K562 (cell line): ENCODE measurements at regions not wholly inside any gene's neighbourhood (a gene's known extent, or its start where the extent isn't known, plus 50 kb on each side); places are given as distances from the start of the nearest gene placed in this dataset.

Source experiments
- ATAC-seq: fragments of 200-7000 bp; cut with Tn5 transposase; 3 replicates; pipeline ENCODE4 v1.9.1; 2020; ENCODE audit warnings: moderate library complexity
- BruUV-seq: library from RNA; stranded (reverse); fragments of 400-500 nt; replicated peaks from 2 replicates; lab custom pipeline; 2021; lab: Mats Ljungman, UMichigan
- CTCF ChIA-PET: fragments of 300-600 bp; formaldehyde crosslinking; extraction: SDS; loops from one replicate; lab custom pipeline; 2021; ENCODE audit warnings: low intra/inter-chr PET ratio; lab: Yijun Ruan, JAX
- POLR2A ChIA-PET: fragments of 300-600, 350-650 bp; sonication (Branson Sonifier 250); formaldehyde crosslinking; extraction: SDS; loops from one replicate; lab custom pipeline; 2021; ENCODE audit warnings: antibody characterized with exemption, inconsistent platforms; lab: Yijun Ruan, JAX
- DNase-seq, 4 experiments: peaks; one replicate each; pipeline versions ENCODE4 v3.0.0 to v3.0.0-alpha.2; 2011 to 2018; ENCODE audit warnings: low spot score in 3 of 4, mixed read lengths in 3 of 4; ENCODE audit errors: extremely low read depth in 1 of 4
- FAIRE-seq: peaks from 2 replicates; lab custom pipeline; 2011; peaks lifted over from hg19 to GRCh38; lab: Jason Lieb, UNC
- H2AFZ ChIP-seq: 2 replicates; pipeline ENCODE4 v1.6.0; 2011; ENCODE audit warnings: low read depth, low read length, control low read depth, inconsistent platforms
- H3K27ac ChIP-seq: fragments of 200-600 bp; 3 replicates; pipeline ENCODE4 v1.8.0; 2011; ENCODE audit warnings: low read depth, mild to moderate bottlenecking, control low read depth, inconsistent platforms, low read length, moderate library complexity, mixed read lengths; ENCODE audit errors: extremely low read depth
- H3K27me3 ChIP-seq, 2 experiments: fragments of 300-600 bp in 1 of 2; 2 replicates in 1 of 2; 3 replicates in 1 of 2; pipeline versions ENCODE4 v1.6.0 to v1.8.0; 2011; ENCODE audit warnings: inconsistent platforms in 2 of 2, low read length in 2 of 2, mild to moderate bottlenecking in 1 of 2, mixed read lengths in 1 of 2, moderate library complexity in 1 of 2; ENCODE audit not compliant: control insufficient read depth in 2 of 2, insufficient read depth in 2 of 2
- H3K36me3 ChIP-seq: fragments of 300-600 bp; 3 replicates; pipeline ENCODE4 v1.8.0; 2011; ENCODE audit warnings: mild to moderate bottlenecking, low read length, inconsistent platforms; ENCODE audit not compliant: control insufficient read depth, insufficient read depth
- H3K4me1 ChIP-seq, 2 experiments: fragments of 200-600 bp in 1 of 2; replicated peaks in 1 of 2; 2 replicates in 1 of 2; 3 replicates in 1 of 2; pipeline versions ENCODE4 v1.5.1 to v1.8.0; 2011; ENCODE audit warnings: inconsistent platforms in 2 of 2, low read length in 2 of 2, mild to moderate bottlenecking in 1 of 2, mixed read lengths in 1 of 2, moderate library complexity in 1 of 2; ENCODE audit not compliant: control insufficient read depth in 2 of 2, insufficient read depth in 2 of 2
- H3K4me2 ChIP-seq: 2 replicates; pipeline ENCODE4 v1.6.1; 2011; ENCODE audit warnings: low read length, control low read depth, inconsistent platforms, mixed read lengths; ENCODE audit not compliant: insufficient read depth
- H3K4me3 ChIP-seq: fragments of 200-600 bp; sonication (generic), shearing (Covaris generic); 2 replicates; pipeline ENCODE4 v1.5.1; 2016; ENCODE audit warnings: control low read depth, inconsistent platforms
- H3K79me2 ChIP-seq: fragments of 200-600 bp; 3 replicates; pipeline ENCODE4 v1.8.0; 2011; ENCODE audit warnings: low read length, inconsistent platforms; ENCODE audit not compliant: control insufficient read depth, insufficient read depth
- H3K9ac ChIP-seq, 2 experiments: 2 replicates each; pipeline versions ENCODE4 v1.6.0 to v1.6.1; 2011; ENCODE audit warnings: low read depth in 2 of 2, low read length in 2 of 2, control low read depth in 1 of 2, inconsistent platforms in 1 of 2, mild to moderate bottlenecking in 1 of 2, mixed read lengths in 1 of 2; ENCODE audit not compliant: insufficient read depth in 1 of 2
- H3K9me1 ChIP-seq: one replicate; pipeline ENCODE4 v1.6.0; 2011; ENCODE audit warnings: inconsistent platforms, mild to moderate bottlenecking, low read length, moderate library complexity; ENCODE audit not compliant: control insufficient read depth, insufficient read depth
- H3K9me3 ChIP-seq: replicated peaks from 2 replicates; pipeline ENCODE4 v1.5.1; 2011; ENCODE audit warnings: low read depth, low read length, inconsistent platforms; ENCODE audit not compliant: control insufficient read depth, insufficient read depth
- H4K20me1 ChIP-seq: replicated peaks from 2 replicates; pipeline ENCODE4 v1.6.1; 2011; ENCODE audit warnings: low read length, inconsistent platforms, mixed read lengths; ENCODE audit not compliant: control insufficient read depth, insufficient read depth
- BCL6 ChIP-seq: fragments of 250-450 bp; sonication (Bioruptor Pico); IDR thresholded peaks from 2 replicates; pipeline ENCODE4 v1.4.0; 2020
- BRF1 ChIP-seq: IDR thresholded peaks from 3 replicates; pipeline ENCODE4 v1.6.1; 2011; ENCODE audit warnings: borderline replicate concordance, mild to moderate bottlenecking; ENCODE audit not compliant: insufficient read length; ENCODE audit errors: extremely low read depth
- ID3 ChIP-seq, 2 experiments: fragments of 250-450 bp in 1 of 2; fragments of 450-650 bp in 1 of 2; sonication (Bioruptor Pico) in 1 of 2; IDR thresholded peaks; 2 replicates each; pipeline versions ENCODE4 v1.6.1 to v1.8.0; 2016 to 2021; ENCODE audit warnings: mild to moderate bottlenecking in 2 of 2, moderate library complexity in 2 of 2, missing compliant biosample characterization in 1 of 2, missing genetic modification characterization in 1 of 2
- MED1 ChIP-seq: sonication (generic); formaldehyde crosslinking; IDR thresholded peaks from 2 replicates; pipeline ENCODE4 v1.8.1; 2023; ENCODE audit warnings: missing genetic modification reagents, borderline replicate concordance
- MXI1 ChIP-seq: IDR thresholded peaks from 2 replicates; pipeline ENCODE4 v1.6.1; 2011; ENCODE audit warnings: low read depth, mild to moderate bottlenecking, improper control_type of control experiment, low read length
- NEUROD1 ChIP-seq: fragments of 150-350 bp; IDR thresholded peaks from 2 replicates; pipeline ENCODE4 v1.6.1; 2014; ENCODE audit warnings: borderline replicate concordance, low read length, low read depth; ENCODE audit not compliant: partially characterized antibody
- PRMT5 ChIP-seq: sonication (generic); formaldehyde crosslinking; IDR thresholded peaks from 2 replicates; pipeline ENCODE4 v1.5.0; 2020; ENCODE audit warnings: missing genetic modification reagents
- TAF7 ChIP-seq: fragments of 450-650 bp; IDR thresholded peaks from 2 replicates; pipeline ENCODE4 v1.6.1; 2016; ENCODE audit warnings: missing genetic modification characterization, missing compliant biosample characterization
- ZNF583 ChIP-seq: fragments of 250-450 bp; sonication (Bioruptor Pico); IDR thresholded peaks from 2 replicates; pipeline ENCODE4 v1.4.0; 2020
- WGBS: fragments of 100-300 bp; shearing (Covaris generic); methylation state at CpG from one replicate; pipeline ENCODE4 v1.1.6; 2016; ENCODE audit warnings: low coverage, mixed read lengths; ENCODE audit not compliant: insufficient coverage; ENCODE audit errors: missing lambda C conversion rate; 5-methylcytosine and 5-hydroxymethylcytosine counted together
- in situ Hi-C: fragments of 300-500 bp; cut with MboI; formaldehyde crosslinking; loops from 4 replicates; pipeline ENCODE4 v1.15.0; 2018; ENCODE audit warnings: inconsistent platforms, mixed read lengths
- intact Hi-C: fragments of 100-400 bp; cut with micrococcal nuclease; formaldehyde crosslinking; loops from 2 replicates; pipeline ENCODE4 v1.14.2; 2022
- TF ChIP-seq, protein P1 (sequence below): fragments of 250-450 bp; sonication (Bioruptor Pico); IDR thresholded peaks from 2 replicates; pipeline ENCODE4 v1.5.0; 2020; ENCODE audit warnings: mild to moderate bottlenecking, borderline replicate concordance

- Histone ChIP-seq H4K20me1 (no peaks in the 10 kb centered on the region), H3K9ac (no peak overlapping the region), H3K27me3 (no peaks in the 10 kb centered on the region), H3K4me2 (no peak overlapping the region), H3K27ac (no peak overlapping the region), H3K9me3 (no peaks in the 10 kb centered on the region; the same call in 1 of the 2 replicates), H3K36me3 (no peaks in the 10 kb centered on the region), H2AFZ (no peak overlapping the region), H3K4me3 (no peak overlapping the region), H3K9me1 (no peaks in the 10 kb centered on the region), H3K79me2 (no peaks in the 10 kb centered on the region), H3K4me1 (no peaks in the 10 kb centered on the region)
- intact Hi-C loops (no loop called here), in situ Hi-C loops (no loop called here)
- POLR2A ChIA-PET: no interaction called here
- WGBS: 0% methylated on average over 1 of the region's 1 CpG
- CTCF ChIA-PET: no interaction called here
- no TSS peak for BruUV-seq
- DNase-seq (no peak), FAIRE-seq (no peak), ATAC-seq (no peak)
- no peak for TF ChIP-seq TAF7 (tag)
- TF ChIP-seq MED1: no peak
- TF ChIP-seq, protein P1, sequence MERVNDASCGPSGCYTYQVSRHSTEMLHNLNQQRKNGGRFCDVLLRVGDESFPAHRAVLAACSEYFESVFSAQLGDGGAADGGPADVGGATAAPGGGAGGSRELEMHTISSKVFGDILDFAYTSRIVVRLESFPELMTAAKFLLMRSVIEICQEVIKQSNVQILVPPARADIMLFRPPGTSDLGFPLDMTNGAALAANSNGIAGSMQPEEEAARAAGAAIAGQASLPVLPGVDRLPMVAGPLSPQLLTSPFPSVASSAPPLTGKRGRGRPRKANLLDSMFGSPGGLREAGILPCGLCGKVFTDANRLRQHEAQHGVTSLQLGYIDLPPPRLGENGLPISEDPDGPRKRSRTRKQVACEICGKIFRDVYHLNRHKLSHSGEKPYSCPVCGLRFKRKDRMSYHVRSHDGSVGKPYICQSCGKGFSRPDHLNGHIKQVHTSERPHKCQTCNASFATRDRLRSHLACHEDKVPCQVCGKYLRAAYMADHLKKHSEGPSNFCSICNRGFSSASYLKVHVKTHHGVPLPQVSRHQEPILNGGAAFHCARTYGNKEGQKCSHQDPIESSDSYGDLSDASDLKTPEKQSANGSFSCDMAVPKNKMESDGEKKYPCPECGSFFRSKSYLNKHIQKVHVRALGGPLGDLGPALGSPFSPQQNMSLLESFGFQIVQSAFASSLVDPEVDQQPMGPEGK: no peak
- TF ChIP-seq MXI1: no peak
- TF ChIP-seq ID3 (CRISPR knock-in tag; IDR thresholded peaks at IDR 0.05): no peak
- TF ChIP-seq ID3 (tag; IDR thresholded peaks at IDR 0.05): no peak
- no peak for TF ChIP-seq BRF1
- TF ChIP-seq ZNF583 (CRISPR knock-in tag): no peak
- TF ChIP-seq PRMT5: no peak
- no peak for TF ChIP-seq NEUROD1
- TF ChIP-seq BCL6 (CRISPR knock-in tag): no peak
Observed at GRCh38 chr2:181294979-181295378, 162.2 kb upstream of the ITGA4 start.
